ENCODE measurements at regions not wholly inside any gene's neighbourhood (a gene's known extent, or its start where the extent isn't known, plus 50 kb on each side); places are given as distances from the start of the nearest gene placed in this dataset.

- no peak for TF ChIP-seq REST (IDR thresholded peaks at IDR 0.05; ENCODE audit: unreplicated experiment)
Measured at GRCh38 chr4:43968011-43968410, 480.6 kb downstream of the KCTD8 start (continued).

- no peak overlapping the region for H2AFZ ChIP-seq
- H4K20me1 ChIP-seq (replicated peaks; ENCODE audit: insufficient read depth): no peaks in the 10 kb centered on the region
- no peak overlapping the region for H3K4me3 Mint-ChIP-seq
- H3K9me3 Mint-ChIP-seq: no peaks in the 10 kb centered on the region; the same call in 2 of the 3 replicates
- no peak overlapping the region for H3K4me3 ChIP-seq
- H3K9me2 ChIP-seq (ENCODE audit: insufficient read depth): peaks cover 8% of the 10 kb centered on the region; the same call in 1 of the 2 replicates
- TF ChIP-seq ZNF331 (CRISPR knock-in tag; IDR thresholded peaks at IDR 0.05; ENCODE audit: low read depth) (no peak), NANOG (IDR thresholded peaks at IDR 0.05; ENCODE audit: borderline replicate concordance) (no peak)
- TF ChIP-seq, protein P1, sequence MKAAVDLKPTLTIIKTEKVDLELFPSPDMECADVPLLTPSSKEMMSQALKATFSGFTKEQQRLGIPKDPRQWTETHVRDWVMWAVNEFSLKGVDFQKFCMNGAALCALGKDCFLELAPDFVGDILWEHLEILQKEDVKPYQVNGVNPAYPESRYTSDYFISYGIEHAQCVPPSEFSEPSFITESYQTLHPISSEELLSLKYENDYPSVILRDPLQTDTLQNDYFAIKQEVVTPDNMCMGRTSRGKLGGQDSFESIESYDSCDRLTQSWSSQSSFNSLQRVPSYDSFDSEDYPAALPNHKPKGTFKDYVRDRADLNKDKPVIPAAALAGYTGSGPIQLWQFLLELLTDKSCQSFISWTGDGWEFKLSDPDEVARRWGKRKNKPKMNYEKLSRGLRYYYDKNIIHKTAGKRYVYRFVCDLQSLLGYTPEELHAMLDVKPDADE (IDR thresholded peaks at IDR 0.05): no peak
- H3K27me3 Mint-ChIP-seq (ENCODE audit: insufficient read depth, low read depth, poor library complexity): peaks cover 5% of the 10 kb centered on the region
- ATAC-seq (no peak), DNase-seq (ENCODE audit: low spot score) (no peak)
- no peaks in the 10 kb centered on the region; the same call in 1 of the 2 replicates for H3K36me3 ChIP-seq (ENCODE audit: insufficient read depth)
- no peaks in the 10 kb centered on the region for H3F3A ChIP-seq (replicated peaks; ENCODE audit: low read depth)
- no peak overlapping the region for H3K4me2 ChIP-seq
- no peaks in the 10 kb centered on the region for H3K4me1 Mint-ChIP-seq
- H3K4me1 ChIP-seq (ENCODE audit: insufficient read depth): no peaks in the 10 kb centered on the region
- no peaks in the 10 kb centered on the region for H3K27me3 ChIP-seq (ENCODE audit: insufficient read depth)
- no peak overlapping the region for H3K27ac Mint-ChIP-seq
- no peak overlapping the region for H3K27ac ChIP-seq (ENCODE audit: low read depth)
- H3K79me2 ChIP-seq (replicated peaks; ENCODE audit: insufficient read depth): no peaks in the 10 kb centered on the region
- H3K36me3 Mint-ChIP-seq (ENCODE audit: low read depth): no peaks in the 10 kb centered on the region
Measured at GRCh38 chr4:43983610-43984009, 465.0 kb downstream of the KCTD8 start.

GRCh38 chr4:43987331-43987944, 461.2 kb downstream of the KCTD8 start:
- Histone ChIP-seq H3K4me2 (no peak overlapping the region), H3K36me3 (ENCODE audit: insufficient read depth) (no peaks in the 10 kb centered on the region; the same call in 1 of the 2 replicates), H3K27ac (ENCODE audit: low read depth) (no peak overlapping the region), H2AFZ (no peak overlapping the region), H3K9me2 (ENCODE audit: insufficient read depth) (peaks cover 8% of the 10 kb centered on the region; the same call in 1 of the 2 replicates), H3K4me3 (no peak overlapping the region), H3F3A (replicated peaks; ENCODE audit: low read depth) (no peaks in the 10 kb centered on the region), H3K4me1 (ENCODE audit: insufficient read depth) (peaks cover 20% of the 10 kb centered on the region), H4K20me1 (replicated peaks; ENCODE audit: insufficient read depth) (no peaks in the 10 kb centered on the region), H3K79me2 (replicated peaks; ENCODE audit: insufficient read depth) (no peaks in the 10 kb centered on the region), H3K27me3 (ENCODE audit: insufficient read depth) (no peaks in the 10 kb centered on the region)
- Mint-ChIP-seq H3K4me3 (no peak overlapping the region), H3K4me1 (peaks cover 21% of the 10 kb centered on the region), H3K27me3 (ENCODE audit: insufficient read depth, low read depth, poor library complexity) (peaks cover 3% of the 10 kb centered on the region), H3K36me3 (ENCODE audit: low read depth) (0 out of 3 replicates have a peak, but pooled peaks cover 4% of the 10 kb centered on the region), H3K27ac (no peak overlapping the region), H3K9me3 (no peaks in the 10 kb centered on the region; the same call in 2 of the 3 replicates)
- ATAC-seq (no peak), DNase-seq (ENCODE audit: low spot score) (no peak)
- no peak for TF ChIP-seq ZNF331 (CRISPR knock-in tag; IDR thresholded peaks at IDR 0.05; ENCODE audit: low read depth)
- TF ChIP-seq REST (IDR thresholded peaks at IDR 0.05; ENCODE audit: unreplicated experiment): no peak
- TF ChIP-seq STAT1 (IDR thresholded peaks at IDR 0.05; ENCODE audit: unreplicated experiment): no peak
- TF ChIP-seq EZH2phosphoT487 (IDR thresholded peaks at IDR 0.05; ENCODE audit: unreplicated experiment): no peak
- TF ChIP-seq, protein P1 (IDR thresholded peaks at IDR 0.05): no peak
- TF ChIP-seq JUNB (IDR thresholded peaks at IDR 0.05; ENCODE audit: unreplicated experiment): no peak

Measured in GM23338 (cell line).